ENCODE measurements at regions not wholly inside any gene's neighbourhood (a gene's known extent, or its start where the extent isn't known, plus 50 kb on each side); places are given as distances from the start of the nearest gene placed in this dataset.

- Histone ChIP-seq H3K23ac (ENCODE audit: low read depth, low read length) (no peak overlapping the region), H3K56ac (ENCODE audit: extremely low read depth, insufficient read depth, low read length) (no peak overlapping the region), H2AK5ac (ENCODE audit: low read depth, low read length) (no peak overlapping the region), H3K4ac (ENCODE audit: low read depth, low read length) (no peak overlapping the region), H3K9me3 (ENCODE audit: control insufficient read depth, insufficient read depth, low read length) (peaks cover 1% of the 10 kb centered on the region; the same call in 1 of the 2 replicates), H2BK5ac (ENCODE audit: low read depth, low read length, poor library complexity, severe bottlenecking) (no peak overlapping the region), H3K4me1 (ENCODE audit: control insufficient read depth, insufficient read depth, low read length) (no peaks in the 10 kb centered on the region), H3K9me1 (ENCODE audit: insufficient read depth, low read length) (no peaks in the 10 kb centered on the region), H3K14ac (replicated peaks; ENCODE audit: low read depth, low read length) (no peak overlapping the region), H3K27me3 (ENCODE audit: control insufficient read depth, insufficient read depth, low read length) (no peaks in the 10 kb centered on the region), H3K27ac (ENCODE audit: insufficient read depth, low read length) (no peak overlapping the region), H2BK20ac (ENCODE audit: low read depth, low read length) (no peak overlapping the region), H2BK120ac (ENCODE audit: low read depth, low read length) (no peak overlapping the region), H4K5ac (ENCODE audit: low read depth, low read length) (no peak overlapping the region), H2BK15ac (ENCODE audit: low read depth, low read length) (no peak overlapping the region), H3K79me1 (ENCODE audit: low read depth in 1 of 2, low read length in 2 of 2) (no peaks in the 10 kb centered on the region), H3K4me2 (ENCODE audit: low read depth, low read length) (no peak overlapping the region), H3K36me3 (ENCODE audit: control insufficient read depth, insufficient read depth, low read length) (no peaks in the 10 kb centered on the region), H4K8ac (ENCODE audit: low read depth in 2 of 2, low read length in 2 of 2) (no peak overlapping the region), H3K9ac (ENCODE audit: low read depth, low read length) (no peak overlapping the region), H4K20me1 (ENCODE audit: insufficient read depth, low read length) (no peaks in the 10 kb centered on the region), H2AFZ (replicated peaks; ENCODE audit: low read length, poor library complexity) (no peak overlapping the region), H3K18ac (ENCODE audit: low read depth, low read length) (no peak overlapping the region), H4K91ac (ENCODE audit: insufficient read depth, low read depth, low read length) (no peak overlapping the region), H2AK9ac (replicated peaks; ENCODE audit: low read depth, low read length, poor library complexity) (no peak overlapping the region), H3K4me3 (ENCODE audit: insufficient read depth, low read depth, low read length) (no peak overlapping the region)
- in situ Hi-C loops (cut with MboI; ENCODE audit: low sequenced_read_pairs) (no loop called here), dilution Hi-C loops (cut with HindIII; ENCODE audit: low sequenced_read_pairs, unreplicated experiment) (no loop called here), intact Hi-C loops (cut with micrococcal nuclease) (no loop called here)
- no CpG with 5 or more reads among the region's 7 CpGs for WGBS, 2 experiments (ENCODE audit: extremely low coverage in 2 of 2, insufficient read length in 1 of 2)
- TF ChIP-seq CHD1 (IDR thresholded peaks at IDR 0.05; ENCODE audit: low read depth, low read length) (no peak), MAFK (IDR thresholded peaks at IDR 0.05; ENCODE audit: low read depth, low read length) (peak; percentile 72)
- DNase-seq (no peak), ATAC-seq (ENCODE audit: low read depth) (no peak)
- no TSS peak for BruUV-seq (replicated peaks)
- CTCF ChIA-PET = no interaction called here
- POLR2A ChIA-PET (ENCODE audit: unreplicated experiment) = no interaction called here
Observed at GRCh38 chr13:84080748-84081530, 198.7 kb upstream of the SLITRK1 start.

Data from IMR-90 (cell line).